Spinal cord (tissue), 9 donors: ENCODE measurements at regions not wholly inside any gene's neighbourhood (a gene's known extent, or its start where the extent isn't known, plus 50 kb on each side); places are given as distances from the start of the nearest gene placed in this dataset.

Experiments used
- DNase-seq, 6 donors: peaks; one replicate each; pipeline versions ENCODE4 v3.0.0 to v3.0.0-alpha.2; 2013 to 2015; ENCODE audit warnings: low spot score in 6 of 6, low read depth in 4 of 6
- H3K27ac ChIP-seq: one replicate; pipeline ENCODE4 v1.5.1; 2013; ENCODE audit warnings: low read depth, low read length, control low read depth
- H3K27me3 ChIP-seq: one replicate; pipeline ENCODE4 v1.6.1; 2013; ENCODE audit warnings: low read length; ENCODE audit not compliant: control insufficient read depth, insufficient read depth
- H3K36me3 ChIP-seq: one replicate; pipeline ENCODE4 v1.6.1; 2013; ENCODE audit warnings: low read length; ENCODE audit not compliant: control insufficient read depth, insufficient read depth
- H3K4me1 ChIP-seq: one replicate; pipeline ENCODE4 v1.6.1; 2013; ENCODE audit warnings: low read length; ENCODE audit not compliant: control insufficient read depth, insufficient read depth
- H3K4me3 ChIP-seq: one replicate; pipeline ENCODE4 v1.5.1; 2013; ENCODE audit warnings: low read depth, low read length, control low read depth
- H3K9me3 ChIP-seq: one replicate; pipeline ENCODE4 v1.6.1; 2013; ENCODE audit warnings: low read length; ENCODE audit not compliant: control insufficient read depth, insufficient read depth
- whole genome bisulfite sequencing: methylation state at CpG from one replicate; pipeline ENCODE4 v1.1.5; 2013; ENCODE audit warnings: missing lambda C conversion rate; ENCODE audit not compliant: insufficient coverage; 5-methylcytosine and 5-hydroxymethylcytosine counted together
- donor health status: healthy.

- Histone ChIP-seq H3K36me3 (no peaks in the 10 kb centered on the region), H3K9me3 (no peaks in the 10 kb centered on the region), H3K4me1 (no peaks in the 10 kb centered on the region), H3K27ac (no peak overlapping the region), H3K4me3 (no peak overlapping the region), H3K27me3 (no peaks in the 10 kb centered on the region)
- no peak for DNase-seq
- WGBS, result 100% methylated on average over 1 of the region's 1 CpG
These were observed 222.0 kb downstream of the B3GLCT start for GRCh38 chr13:31421756-31422155.

GRCh38 chr13:31424130-31424729, 224.5 kb downstream of the B3GLCT start:
- H3K27me3 ChIP-seq, result no peaks in the 10 kb centered on the region
- 7% methylated on average over 5 of the region's 6 CpGs for WGBS
- no peaks in the 10 kb centered on the region for H3K9me3 ChIP-seq
- H3K4me1 ChIP-seq, result no peaks in the 10 kb centered on the region
- DNase-seq, result peak in 4 of 6 donors; percentile 42 to 85 (median 66)
- H3K4me3 ChIP-seq, result no peak overlapping the region
- no peaks in the 10 kb centered on the region for H3K36me3 ChIP-seq
- H3K27ac ChIP-seq, result no peak overlapping the region

GRCh38 chr13:31426395-31426794, 226.6 kb downstream of the B3GLCT start:
- H3K36me3 ChIP-seq, result no peaks in the 10 kb centered on the region
- H3K27ac ChIP-seq, result no peak overlapping the region
- H3K4me1 ChIP-seq, result no peaks in the 10 kb centered on the region
- no peaks in the 10 kb centered on the region for H3K9me3 ChIP-seq
- H3K4me3 ChIP-seq, result no peak overlapping the region
- H3K27me3 ChIP-seq, result no peaks in the 10 kb centered on the region
- DNase-seq, result no peak

GRCh38 chr13:31427151-31428100, 227.7 kb downstream of the B3GLCT start:
- WGBS, result 30% methylated on average over 2 of the region's 4 CpGs

GRCh38 chr13:31431722-31432137, 232.0 kb downstream of the B3GLCT start:
- Histone ChIP-seq H3K27ac (no peak overlapping the region), H3K36me3 (no peaks in the 10 kb centered on the region), H3K27me3 (no peaks in the 10 kb centered on the region), H3K4me1 (no peaks in the 10 kb centered on the region), H3K9me3 (no peaks in the 10 kb centered on the region), H3K4me3 (no peak overlapping the region)
- DNase-seq, result peak in 2 of 6 donors; percentile 38 to 47
- WGBS, result no CpG with 5 or more reads among the region's 4 CpGs

More at GRCh38 chr13:31427151-31428100, 227.7 kb downstream of the B3GLCT start:
- Histone ChIP-seq H3K27me3 (no peaks in the 10 kb centered on the region), H3K27ac (no peak overlapping the region), H3K4me3 (no peak overlapping the region), H3K4me1 (no peaks in the 10 kb centered on the region), H3K9me3 (no peaks in the 10 kb centered on the region), H3K36me3 (no peaks in the 10 kb centered on the region)
- no peak for DNase-seq

GRCh38 chr13:31433207-31433606, 233.4 kb downstream of the B3GLCT start:
- Histone ChIP-seq H3K4me3 (no peak overlapping the region), H3K9me3 (no peaks in the 10 kb centered on the region), H3K27ac (no peak overlapping the region), H3K36me3 (no peaks in the 10 kb centered on the region), H3K4me1 (no peaks in the 10 kb centered on the region), H3K27me3 (no peaks in the 10 kb centered on the region)
- DNase-seq, result no peak
- no CpG with 5 or more reads among the region's 1 CpG for WGBS

- Histone ChIP-seq H3K4me3 (no peak overlapping the region), H3K36me3 (no peaks in the 10 kb centered on the region), H3K9me3 (no peaks in the 10 kb centered on the region), H3K27me3 (no peaks in the 10 kb centered on the region), H3K27ac (no peak overlapping the region), H3K4me1 (no peaks in the 10 kb centered on the region)
- DNase-seq, result no peak
- WGBS, result 89% methylated on average over 5 of the region's 7 CpGs
These were observed 234.0 kb downstream of the B3GLCT start for GRCh38 chr13:31433746-31434145.

- no peaks in the 10 kb centered on the region for H3K27me3 ChIP-seq
- no peaks in the 10 kb centered on the region for H3K36me3 ChIP-seq
- H3K9me3 ChIP-seq, result no peaks in the 10 kb centered on the region
- 91% methylated on average over 6 of the region's 8 CpGs for WGBS
- DNase-seq, result no peak
- H3K4me1 ChIP-seq, result no peaks in the 10 kb centered on the region
- H3K4me3 ChIP-seq, result no peak overlapping the region
- no peak overlapping the region for H3K27ac ChIP-seq
These were observed 234.8 kb downstream of the B3GLCT start for GRCh38 chr13:31434613-31435012.

- no peak overlapping the region for H3K27ac ChIP-seq
- DNase-seq, result no peak
- no peaks in the 10 kb centered on the region for H3K9me3 ChIP-seq
- no peaks in the 10 kb centered on the region for H3K4me1 ChIP-seq
- no peaks in the 10 kb centered on the region for H3K36me3 ChIP-seq
- H3K27me3 ChIP-seq, result no peaks in the 10 kb centered on the region
- no peak overlapping the region for H3K4me3 ChIP-seq
- 92% methylated on average over 3 of the region's 4 CpGs for WGBS
These were observed 235.8 kb downstream of the B3GLCT start for GRCh38 chr13:31435536-31435935.

GRCh38 chr13:31436478-31436877, 236.7 kb downstream of the B3GLCT start:
- no peak for DNase-seq
- 83% methylated on average over 3 of the region's 5 CpGs for WGBS
- Histone ChIP-seq H3K4me1 (no peaks in the 10 kb centered on the region), H3K4me3 (no peak overlapping the region), H3K9me3 (no peaks in the 10 kb centered on the region), H3K27me3 (no peaks in the 10 kb centered on the region), H3K27ac (no peak overlapping the region), H3K36me3 (no peaks in the 10 kb centered on the region)
